CD1c-positive myeloid dendritic cell (primary cell): ENCODE measurements at regions not wholly inside any gene's neighbourhood (a gene's known extent, or its start where the extent isn't known, plus 50 kb on each side); places are given as distances from the start of the nearest gene placed in this dataset.

Source experiments
- DNase-seq: peaks from one replicate; pipeline ENCODE4 v3.0.0-alpha.2; 2016; ENCODE audit errors: extremely low spot score

DNA sequence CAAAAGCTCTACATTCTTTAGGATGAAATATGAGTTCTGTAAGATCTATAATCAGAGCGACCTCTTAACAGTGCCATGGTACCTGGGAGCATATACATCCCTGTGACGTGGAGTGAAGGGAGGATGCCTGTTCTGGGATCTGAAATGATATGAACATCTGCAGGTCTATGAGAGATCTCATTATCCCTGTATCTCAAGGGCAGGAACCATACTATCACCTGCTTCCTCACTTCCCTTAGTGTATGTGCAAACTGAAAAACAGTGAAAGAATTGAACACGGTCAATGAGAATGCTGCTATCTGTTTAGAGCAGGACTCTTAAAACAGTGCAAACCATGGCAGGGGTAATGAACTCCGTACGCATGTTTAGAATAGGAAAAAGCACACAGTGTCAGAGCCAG, 364.0 kb downstream of the LPIN1 start:
- no peak for DNase-seq

DNA sequence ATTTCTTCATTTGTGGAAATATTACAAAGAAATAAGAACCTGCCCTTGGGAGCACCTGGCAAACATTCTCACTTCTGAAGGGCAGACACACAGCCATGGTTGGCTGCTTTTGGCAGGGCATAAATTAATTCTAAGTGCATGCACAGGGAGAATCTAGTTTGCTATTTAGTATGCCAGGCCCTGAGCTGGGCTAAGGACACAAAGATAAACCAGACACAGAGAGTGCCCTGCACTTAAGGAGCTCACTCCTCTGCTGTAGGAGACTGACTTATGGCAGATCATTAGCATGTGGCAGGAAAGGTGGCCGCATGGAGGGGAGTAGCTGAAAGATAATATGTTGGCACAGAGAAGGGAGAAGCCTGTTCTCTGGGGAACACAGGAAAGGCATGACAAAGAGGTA, 367.0 kb downstream of the LPIN1 start:
- DNase-seq, result no peak

DNA sequence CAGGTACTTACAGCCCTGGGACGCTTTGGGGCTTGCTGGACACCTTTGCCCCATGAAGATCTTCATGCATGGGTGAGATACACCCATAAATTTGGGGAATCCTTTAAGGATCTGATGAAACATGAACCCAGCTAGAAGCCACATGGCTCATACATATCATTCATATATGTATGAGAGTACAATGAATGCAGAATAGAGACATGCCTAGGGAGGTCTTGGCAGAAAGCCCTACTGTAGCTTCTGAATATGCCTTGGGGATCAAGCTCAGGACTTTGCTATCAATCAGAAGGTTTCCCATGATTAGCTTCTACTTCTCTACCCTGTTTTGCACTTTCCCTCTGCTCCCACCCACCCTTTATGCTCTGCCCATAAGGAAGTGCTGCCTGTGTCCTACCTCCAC, 368.4 kb downstream of the LPIN1 start:
- DNase-seq, result no peak

DNA sequence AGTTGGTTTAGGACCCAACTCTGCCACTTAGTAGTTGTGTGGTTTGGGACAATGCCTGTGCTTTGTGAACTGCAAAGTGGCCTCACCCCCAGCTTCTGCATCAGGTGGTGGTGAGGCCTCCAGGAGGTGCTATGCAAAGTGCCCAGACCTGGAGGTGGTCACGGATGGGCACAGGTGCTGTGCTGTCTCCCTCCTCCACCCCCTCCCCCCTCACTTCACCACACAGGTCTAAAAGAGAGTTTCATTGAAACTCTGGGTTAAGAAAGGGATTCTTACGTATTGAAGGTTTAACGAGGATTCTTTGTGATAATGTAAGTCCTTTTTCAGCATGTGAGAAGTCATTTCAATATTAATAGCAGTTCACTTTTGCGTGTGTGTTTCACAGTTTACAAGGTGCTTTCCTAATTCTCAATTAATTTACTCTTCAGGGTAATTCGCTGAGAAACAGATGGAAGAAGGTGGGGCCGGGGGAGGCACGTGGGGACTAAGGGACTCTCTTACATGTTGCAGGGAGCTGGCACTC, 369.9 kb downstream of the LPIN1 start:
- no peak for DNase-seq

DNA sequence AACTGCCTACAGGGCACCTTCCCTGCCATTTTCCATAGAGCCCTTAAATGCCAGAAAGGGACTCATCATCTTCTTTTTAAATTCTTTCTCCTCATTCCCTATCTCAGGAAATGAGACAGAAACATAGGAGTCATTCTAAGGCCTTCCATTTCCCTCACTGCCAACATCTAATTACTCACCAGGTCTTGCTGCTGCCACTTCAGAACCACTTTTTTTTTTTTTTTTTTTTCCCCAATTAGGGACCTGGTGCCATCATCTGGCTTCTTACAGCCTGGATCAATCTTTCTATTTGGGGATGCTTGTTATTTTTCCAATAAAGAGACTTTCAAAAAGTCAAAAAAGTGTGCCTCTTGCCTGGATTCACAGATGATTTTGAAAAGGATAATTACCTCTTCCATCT, 373.4 kb downstream of the LPIN1 start:
- DNase-seq, result no peak

DNA sequence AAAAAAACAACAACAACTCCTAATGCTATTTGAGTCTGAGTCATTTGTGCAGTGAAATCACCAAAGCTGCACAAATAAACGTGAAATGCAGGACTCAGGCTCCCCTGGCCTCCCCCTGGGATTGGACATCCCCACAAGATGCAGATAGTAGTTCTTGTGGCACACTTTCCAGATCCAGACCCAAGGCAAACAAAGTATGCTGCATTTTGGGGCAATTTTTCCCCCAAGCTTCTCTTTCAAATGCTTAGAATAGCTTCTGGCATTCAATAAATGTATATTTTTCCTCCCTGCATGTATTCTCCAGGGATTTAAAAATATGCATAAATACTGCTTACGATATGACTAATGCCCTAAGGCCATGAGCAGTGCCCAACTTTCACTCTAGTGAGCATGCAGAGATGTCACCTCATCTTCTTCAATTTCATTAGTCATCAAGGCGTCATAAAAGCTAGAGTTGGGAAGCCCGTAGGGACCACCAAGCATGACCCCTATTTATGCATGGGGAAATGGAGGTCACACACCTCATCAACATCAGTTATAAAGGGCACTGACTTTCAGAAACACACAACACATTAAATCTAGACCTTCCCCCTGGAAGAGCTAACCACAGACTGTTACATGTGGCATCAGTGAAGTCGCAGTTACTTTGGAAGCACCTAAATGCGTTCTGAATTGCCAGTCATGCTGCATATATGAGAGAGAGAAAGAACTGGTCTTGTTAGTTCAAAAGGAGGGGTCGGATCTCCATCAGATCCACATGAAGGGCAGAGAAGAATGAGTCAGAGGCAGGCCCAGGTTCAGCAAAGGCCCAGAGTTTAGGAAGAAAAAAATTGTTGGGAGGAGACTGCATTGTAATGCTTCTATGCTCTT, 374.1 kb downstream of the LPIN1 start:
- no peak for DNase-seq

DNA sequence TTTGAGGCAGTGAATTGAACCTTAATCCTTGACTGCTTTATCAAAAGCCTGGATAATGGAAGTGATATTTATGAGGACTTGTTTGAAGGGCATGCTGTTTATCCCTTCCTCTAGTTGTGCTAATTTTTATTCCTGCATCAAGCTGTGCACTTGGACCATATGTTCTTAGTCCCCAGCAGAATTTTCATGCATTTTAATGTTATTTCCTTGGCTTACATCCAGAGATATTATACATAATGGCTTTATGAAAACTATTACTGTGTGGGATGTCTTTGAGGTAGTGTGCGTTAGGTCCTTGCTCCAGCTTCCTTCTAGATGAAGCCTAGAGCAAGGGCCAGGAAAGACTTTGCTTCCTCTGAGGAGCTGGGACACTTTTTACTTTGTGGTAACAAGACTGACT, 378.4 kb downstream of the LPIN1 start:
- no peak for DNase-seq

DNA sequence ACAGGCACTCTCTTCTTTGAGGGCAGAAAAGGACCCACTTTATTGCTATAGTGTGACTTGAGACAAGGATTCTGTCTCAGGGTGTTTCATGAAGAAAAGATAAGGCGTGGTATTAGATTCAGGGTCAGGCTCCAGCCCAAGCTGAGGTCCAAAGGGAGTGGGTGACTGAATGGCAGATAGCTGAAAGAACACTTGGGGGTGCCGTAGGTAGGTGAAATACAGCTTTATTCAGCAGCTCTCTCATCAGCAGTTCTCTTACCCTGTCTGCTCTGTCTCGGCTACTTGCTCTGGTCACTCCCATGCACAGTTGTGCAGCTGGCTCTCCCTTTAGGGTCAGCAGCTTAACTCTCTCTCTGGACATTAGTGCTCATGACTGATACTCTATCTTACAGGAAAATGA, 379.9 kb downstream of the LPIN1 start:
- DNase-seq, result no peak

DNA sequence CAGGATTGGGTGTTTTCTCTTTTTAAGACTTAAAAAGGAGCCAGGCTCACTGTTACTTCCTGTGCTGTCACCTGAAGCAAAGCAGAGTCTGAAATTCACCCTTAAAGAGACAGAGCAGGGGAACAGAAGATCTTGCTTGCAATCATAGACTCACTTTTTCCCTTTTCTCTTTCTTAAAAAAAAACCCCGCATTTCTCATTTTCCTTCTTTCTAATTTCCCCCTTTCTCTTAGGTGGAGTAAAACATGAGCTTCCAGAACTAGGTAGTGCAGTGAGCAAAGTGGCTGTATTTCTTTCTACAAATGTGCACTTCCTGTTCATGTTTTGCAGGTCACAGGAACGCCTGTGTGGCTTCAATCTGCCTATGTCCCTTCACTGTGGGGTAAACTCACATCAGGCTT, 381.2 kb downstream of the LPIN1 start:
- DNase-seq, result no peak

DNA sequence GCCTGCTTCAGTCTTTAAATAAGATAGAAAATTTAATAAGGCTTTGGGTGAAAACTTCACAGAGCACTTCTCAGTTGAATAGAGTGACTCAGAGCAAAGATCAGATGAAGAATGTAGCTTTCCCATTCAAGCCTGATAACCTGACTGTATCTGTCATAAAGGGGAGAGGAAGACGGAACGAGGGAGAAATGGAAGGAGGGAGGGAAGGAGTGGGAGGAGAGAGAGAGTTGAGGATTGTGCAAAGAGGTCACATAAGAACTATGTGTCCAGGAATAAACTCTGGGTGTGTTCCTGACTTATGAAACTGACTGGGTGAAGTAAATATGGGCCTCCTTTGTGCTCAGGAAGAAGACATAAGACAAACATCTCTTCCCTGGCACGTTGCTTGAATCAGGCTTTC, 385.5 kb downstream of the LPIN1 start:
- no peak for DNase-seq

DNA sequence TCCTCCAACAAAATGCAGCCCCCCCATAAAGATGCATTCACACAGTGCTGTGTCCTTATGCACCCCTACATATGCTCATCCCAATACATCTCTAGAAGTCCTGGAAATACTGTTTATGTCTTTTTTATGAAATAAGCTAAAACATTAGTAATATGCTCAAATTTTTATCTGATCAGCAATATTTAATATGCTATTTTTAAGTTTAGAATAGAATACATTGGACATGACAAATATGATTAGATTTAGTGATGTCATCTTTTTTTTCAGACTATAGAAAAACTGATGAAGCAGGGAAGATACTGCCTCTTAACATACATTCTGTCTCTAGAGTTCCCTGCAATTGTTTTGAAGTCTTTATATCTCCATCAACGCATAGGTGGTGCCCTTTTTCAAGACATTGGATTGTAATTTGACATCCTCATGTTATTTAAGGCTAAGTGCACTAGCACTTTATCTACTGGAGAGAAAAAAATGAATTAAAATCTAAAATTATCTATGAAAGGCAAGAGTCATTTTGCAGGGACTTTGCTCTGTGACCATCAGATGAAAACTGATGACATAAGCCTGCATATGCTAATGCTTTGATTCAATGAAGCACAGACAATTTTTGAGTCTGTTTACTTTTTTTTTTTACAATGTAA, 395.3 kb downstream of the LPIN1 start:
- DNase-seq, result no peak

DNA sequence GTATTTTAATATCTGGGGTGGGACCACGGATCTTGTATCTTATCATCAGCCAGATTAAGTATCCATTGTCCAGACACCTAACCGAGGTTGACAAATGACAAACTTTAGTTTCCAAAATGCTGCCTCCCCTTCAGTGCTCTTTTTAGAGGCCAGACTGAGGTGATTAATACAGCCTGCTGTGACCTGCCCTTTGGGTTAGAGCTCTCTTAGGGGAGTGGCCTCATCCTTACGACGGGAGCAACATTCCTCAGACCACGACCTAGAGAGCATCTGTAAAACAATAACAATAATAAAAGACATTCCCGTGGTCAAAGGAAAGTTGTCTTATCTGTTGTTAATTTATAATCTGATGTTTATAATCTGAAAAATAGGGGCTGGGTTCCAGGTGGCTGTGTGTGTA, 405.3 kb downstream of the LPIN1 start:
- no peak for DNase-seq

DNA sequence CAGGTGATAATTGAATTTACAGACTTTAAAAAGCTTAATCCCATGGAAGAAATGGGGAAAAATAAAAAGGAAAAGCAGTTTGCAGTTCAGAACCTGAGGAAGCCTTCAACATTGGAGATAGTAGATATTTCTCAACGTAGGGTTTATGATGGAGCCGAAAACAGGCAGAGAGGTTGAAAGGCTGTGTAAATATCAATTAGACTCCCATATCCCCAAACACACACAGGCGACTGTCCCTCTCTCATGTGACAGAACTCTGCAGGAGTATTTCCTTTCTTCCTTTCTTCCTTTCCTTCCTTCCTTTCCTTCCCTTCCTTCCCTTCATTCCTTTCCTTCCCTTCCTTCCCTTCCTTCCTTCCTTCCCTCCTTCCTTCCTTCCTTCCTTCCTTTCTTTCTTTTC, 406.5 kb downstream of the LPIN1 start:
- no peak for DNase-seq

DNA sequence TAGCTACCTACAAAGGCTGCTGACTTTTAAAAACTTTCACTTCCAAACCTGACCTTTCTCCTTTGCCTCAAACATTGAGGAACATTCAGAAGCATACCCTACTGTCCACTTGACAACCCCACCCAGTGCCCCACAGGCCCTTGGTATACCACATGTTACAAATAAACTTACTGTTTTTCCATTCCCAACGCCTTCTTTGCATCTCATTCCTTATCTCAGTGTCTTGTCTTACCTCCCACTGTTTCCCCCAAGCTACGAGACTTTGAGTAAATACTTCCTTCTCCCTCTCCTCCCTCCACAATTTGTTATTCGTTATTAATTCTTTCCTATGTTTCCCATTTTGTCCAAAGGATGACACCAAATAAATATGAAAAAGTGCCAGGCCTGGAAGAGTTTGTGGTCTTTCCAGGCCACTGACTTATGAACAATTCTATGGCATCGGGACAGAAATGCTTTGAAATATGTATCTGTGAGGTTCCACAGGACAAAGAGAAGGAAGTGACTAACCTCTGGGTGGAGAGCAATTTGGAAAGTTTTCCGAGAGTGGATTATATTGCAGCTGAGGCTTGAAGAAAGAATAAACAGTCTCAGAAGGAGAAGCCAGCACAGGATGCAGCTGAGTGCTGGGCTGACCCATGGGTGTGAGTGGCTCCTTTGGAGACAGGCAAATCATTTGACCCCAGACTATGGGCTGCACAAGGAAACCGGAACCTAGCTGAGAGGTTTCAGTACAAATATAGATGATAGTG, 409.0 kb downstream of the LPIN1 start:
- no peak for DNase-seq

DNA sequence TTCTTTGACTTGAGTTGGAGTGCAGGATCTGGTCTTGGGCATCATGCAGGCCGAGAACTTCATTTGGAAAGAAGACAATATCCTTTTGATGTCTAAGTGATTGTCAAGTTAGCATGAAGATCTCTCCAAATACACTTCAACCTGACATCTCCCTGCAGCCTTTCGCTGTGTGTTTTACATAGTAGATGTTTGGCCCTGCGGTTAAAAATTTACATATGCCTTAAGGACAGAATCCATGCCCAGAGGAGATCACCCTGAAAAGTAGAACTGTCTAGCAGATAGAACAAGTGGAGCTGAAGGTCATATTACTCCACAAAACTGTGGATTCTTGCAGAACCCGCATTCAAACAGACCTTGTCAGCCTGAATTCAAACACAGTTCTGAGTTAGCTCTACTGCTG, 409.9 kb downstream of the LPIN1 start:
- no peak for DNase-seq

DNA sequence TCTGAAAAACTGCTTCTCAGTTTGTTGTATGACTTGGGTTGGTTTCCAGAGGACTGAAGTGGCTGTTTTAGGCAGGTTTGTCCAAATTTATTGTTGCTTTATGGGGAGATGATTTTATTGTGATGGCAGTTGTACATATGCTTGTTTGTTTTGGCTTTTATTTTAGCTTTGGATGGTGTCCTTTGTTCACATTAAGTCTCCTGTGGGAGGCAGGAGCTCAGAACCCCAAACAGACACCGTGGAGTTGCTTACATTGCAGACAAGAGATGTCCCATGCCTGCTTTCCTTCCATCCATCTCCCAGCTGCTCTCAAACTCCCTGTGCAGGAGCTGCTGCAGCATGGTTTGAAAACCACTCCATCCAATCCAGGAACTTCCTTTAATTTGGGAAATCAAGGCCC, 414.7 kb downstream of the LPIN1 start:
- no peak for DNase-seq

DNA sequence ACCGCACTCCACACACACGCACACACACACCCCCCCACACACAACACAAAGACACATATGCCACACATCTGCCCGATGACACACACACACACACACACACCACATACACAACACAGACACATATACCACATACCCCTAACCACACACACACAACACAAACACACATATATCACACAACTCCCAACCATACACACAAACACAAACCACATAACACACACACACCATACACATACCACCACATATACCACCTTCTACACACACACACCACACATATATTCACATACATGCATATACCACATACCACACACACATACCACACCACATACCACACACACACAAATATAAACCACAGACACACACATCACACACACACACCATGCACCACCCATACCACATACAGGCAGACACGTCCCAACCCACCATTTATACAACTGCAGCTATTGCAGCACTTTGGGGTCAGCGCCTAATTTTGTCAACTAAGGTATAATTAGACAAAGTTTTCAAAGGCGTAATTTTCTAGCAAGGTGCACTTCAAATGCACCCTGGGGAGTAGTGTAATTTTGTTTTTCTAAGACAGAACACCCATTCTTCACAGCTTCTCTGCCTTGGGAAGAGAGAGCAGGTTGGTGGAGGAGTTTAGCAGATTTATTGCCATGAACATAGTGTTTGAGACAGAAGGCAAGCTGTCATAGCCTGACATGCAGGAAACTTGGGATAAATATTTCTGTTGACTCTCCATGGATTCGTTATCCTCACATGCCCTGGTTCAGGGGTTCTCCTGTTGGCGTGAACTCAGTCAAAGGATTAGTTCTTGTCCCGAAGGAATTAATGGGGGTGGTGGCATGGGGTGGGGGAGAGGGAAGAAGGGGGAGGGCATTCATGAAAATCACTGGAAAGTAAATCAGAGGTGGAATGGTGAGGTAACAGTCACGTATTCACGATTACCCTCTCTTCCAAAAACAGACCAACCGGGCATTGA, 416.1 kb downstream of the LPIN1 start:
- DNase-seq, result no peak

DNA sequence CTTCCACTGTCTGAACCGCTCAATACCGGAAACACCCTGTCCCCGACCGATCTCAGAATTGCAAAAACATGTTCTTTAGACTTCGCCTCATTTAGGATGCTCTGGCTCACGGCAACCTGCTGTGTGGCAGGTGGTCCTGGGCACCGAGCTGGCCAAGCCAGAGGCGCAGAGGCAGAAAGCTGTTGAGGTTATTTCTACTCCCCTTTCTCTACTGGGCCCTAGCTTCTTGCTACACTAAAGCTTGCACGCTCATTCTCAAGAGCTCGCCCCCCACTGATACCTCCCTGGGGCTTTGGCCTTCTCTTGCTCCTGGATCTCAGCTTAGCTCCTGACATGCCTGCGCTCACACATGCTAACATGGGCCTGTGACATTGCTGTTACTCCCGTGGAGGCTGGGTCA, 417.4 kb downstream of the LPIN1 start:
- no peak for DNase-seq

DNA sequence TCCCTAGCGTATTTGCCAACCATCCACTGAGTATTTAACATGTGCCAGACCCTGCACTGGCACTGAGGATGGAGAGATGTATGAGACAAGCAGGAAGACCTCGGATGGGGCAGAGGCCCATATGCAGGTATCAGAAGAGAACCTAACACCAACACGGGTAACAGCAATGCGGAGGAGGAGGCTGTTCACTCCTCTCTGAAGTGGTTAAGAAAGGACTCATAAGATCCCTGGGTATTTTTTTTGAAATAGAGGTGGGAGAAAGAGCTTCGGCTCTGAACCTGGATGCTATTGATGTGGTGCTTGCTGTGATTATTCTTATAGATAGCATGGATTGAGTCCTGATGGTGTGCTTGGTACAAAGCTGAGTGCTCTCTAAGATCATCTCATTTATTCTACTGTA, 418.3 kb downstream of the LPIN1 start:
- no peak for DNase-seq

DNA sequence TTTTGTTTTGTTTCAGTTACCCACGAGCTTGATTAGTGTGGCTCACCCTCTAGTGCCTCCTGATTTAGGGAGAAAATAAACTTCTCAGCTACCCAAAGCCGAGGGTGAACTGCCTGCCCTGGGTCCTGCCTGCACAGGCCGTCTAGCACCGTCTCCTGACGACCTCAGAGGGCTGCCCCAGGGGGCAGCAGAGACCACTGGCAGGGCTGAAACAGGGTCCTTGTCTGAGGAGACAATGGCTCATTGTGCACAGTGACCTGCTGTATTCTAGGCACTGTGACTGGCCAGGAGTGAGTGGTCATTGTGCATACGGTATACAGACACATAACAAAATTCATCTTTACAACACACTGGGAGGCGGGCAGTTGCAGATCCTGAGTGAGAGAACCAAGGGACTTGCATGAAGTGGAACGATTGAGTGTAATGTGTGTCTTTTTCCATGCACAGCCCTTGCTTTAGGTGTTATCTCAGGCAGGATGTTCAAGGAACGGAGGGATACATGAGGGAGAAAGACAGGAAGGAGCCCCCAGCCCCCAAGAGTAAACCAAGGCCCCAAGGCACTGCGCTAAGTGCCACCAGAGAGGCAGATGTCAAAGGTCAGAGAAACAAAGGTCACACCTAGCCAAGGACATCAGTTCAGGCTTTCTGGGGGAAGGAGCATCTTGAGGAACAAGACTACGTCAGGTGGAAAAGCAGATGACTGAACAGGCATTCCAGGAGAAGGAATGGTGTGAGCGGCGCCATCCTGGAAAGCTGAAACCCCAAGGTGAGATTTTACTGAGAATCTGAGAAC, 421.3 kb downstream of the LPIN1 start:
- DNase-seq, result no peak

DNA sequence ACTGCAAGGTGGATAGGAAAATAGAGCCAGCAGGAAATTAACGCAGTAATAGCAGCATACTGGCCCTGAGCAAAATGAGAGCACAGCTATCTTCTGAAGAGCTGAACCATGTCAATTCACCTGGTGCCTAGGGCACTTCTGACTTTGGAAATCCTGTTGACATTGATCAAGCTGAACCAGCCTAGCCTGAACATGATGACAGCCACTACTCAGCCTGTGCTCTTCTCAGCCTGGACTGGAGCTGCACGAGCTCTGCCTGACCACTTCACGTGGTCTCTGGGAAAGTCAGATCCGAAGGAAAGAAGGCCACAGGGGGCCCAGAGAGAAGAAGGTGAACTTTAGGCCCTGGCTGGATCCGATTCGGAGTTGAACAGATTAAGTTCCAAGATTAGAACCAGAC, 421.9 kb downstream of the LPIN1 start:
- DNase-seq, result no peak
